ENCODE measurements at regions not wholly inside any gene's neighbourhood (a gene's known extent, or its start where the extent isn't known, plus 50 kb on each side); places are given as distances from the start of the nearest gene placed in this dataset.

DNA sequence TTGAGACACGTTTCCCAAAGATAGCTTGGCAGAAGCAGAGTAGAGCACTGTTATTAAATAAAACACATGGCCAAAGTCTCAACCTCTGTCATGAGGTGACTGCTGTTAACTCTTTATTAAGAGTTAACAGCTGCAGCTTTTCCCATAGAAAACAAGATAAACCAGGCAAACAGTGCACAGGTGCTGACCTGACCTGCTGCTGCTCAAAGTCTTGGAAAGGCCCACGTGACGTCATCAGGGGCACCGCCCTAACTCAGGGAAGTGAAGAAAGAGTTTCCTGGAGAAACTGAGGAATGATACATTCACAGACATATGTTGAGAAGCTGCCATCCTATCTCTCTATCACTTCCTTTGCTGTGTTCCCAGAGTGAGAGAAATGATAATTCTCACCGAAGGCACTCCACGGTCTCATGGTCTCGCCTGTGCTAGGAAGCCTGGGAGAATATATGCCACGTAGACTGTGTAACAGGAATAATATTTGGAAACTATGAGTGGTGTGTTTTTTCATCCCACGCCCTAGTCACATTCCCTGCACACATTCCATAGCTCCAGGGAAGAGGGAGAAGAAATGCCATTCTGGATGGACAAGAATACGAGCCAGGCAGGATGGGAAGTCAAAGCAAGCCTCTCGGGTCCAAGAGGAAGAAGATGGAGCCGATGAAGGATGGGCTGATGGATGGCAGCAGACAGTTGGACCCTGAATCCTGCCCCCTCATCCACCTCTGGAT is 146.2 kb upstream of the NFE2L3 start:
- H3K4me3 ChIP-seq (ENCODE audit: low read depth, poor library complexity, severe bottlenecking): no peak overlapping the region
- intact Hi-C loops (cut with DNase I; ENCODE audit: low total_unique reads): no loop called here
- no peak for DNase-seq (ENCODE audit: low spot score in 2 of 2)
- TF ChIP-seq, protein P1, sequence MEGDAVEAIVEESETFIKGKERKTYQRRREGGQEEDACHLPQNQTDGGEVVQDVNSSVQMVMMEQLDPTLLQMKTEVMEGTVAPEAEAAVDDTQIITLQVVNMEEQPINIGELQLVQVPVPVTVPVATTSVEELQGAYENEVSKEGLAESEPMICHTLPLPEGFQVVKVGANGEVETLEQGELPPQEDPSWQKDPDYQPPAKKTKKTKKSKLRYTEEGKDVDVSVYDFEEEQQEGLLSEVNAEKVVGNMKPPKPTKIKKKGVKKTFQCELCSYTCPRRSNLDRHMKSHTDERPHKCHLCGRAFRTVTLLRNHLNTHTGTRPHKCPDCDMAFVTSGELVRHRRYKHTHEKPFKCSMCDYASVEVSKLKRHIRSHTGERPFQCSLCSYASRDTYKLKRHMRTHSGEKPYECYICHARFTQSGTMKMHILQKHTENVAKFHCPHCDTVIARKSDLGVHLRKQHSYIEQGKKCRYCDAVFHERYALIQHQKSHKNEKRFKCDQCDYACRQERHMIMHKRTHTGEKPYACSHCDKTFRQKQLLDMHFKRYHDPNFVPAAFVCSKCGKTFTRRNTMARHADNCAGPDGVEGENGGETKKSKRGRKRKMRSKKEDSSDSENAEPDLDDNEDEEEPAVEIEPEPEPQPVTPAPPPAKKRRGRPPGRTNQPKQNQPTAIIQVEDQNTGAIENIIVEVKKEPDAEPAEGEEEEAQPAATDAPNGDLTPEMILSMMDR (IDR thresholded peaks at IDR 0.05): no peak
- WGBS, 2 donors: 55 to 57% methylated on average over 12 of the region's 12 CpGs

DNA sequence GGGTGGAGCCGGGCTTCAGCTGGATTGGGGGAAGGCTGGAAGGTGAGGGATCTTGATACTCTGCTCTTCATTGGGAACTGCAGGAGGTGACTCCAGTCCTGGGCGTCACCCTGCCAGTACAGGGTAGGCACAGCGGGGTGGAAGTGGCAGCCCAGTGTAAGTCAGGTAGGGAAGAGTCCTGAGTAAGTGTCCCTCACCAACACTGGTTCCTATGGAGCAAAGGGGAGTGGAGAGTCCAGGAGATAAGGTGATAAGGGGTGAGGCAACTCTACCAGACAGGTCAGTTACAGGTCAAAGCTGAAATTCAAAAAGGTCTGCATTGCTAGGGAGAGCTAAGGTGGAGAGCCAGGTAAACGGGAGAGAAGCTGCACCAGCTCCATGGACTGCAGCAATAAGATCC is 145.6 kb upstream of the NFE2L3 start:
- intact Hi-C loops (cut with DNase I; ENCODE audit: low total_unique reads): no loop called here
- WGBS, 2 donors: 84 to 91% methylated on average over 4 of the region's 4 CpGs
- no peak for DNase-seq (ENCODE audit: low spot score in 2 of 2)
- H3K4me3 ChIP-seq (ENCODE audit: low read depth, poor library complexity, severe bottlenecking): no peak overlapping the region
- TF ChIP-seq, protein P1 (IDR thresholded peaks at IDR 0.05): no peak
- TF ChIP-seq POLR2A (IDR thresholded peaks at IDR 0.05): no peak

DNA sequence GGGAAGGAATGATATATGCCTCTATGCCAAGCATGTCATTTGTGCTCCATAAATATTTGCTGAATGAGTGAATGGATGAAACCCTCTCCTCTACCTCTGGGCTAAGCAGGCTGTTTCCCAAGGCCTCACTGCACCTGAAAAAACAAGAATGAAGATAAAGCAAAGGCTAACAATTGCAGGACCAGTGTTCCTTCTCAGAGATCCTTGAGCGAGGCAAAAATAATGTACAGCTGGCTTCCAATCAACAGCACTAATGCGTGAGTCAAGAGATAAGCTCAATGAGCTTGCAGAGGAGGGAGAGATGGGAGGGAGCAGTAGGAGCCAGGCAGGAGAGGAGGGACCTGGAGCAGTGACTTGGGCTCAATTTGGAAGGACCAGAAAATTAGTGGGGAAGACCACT is 144.5 kb upstream of the NFE2L3 start:
- intact Hi-C loops (cut with DNase I; ENCODE audit: low total_unique reads): no loop called here
- H3K4me3 ChIP-seq (ENCODE audit: low read depth, poor library complexity, severe bottlenecking): no peak overlapping the region
- no peak for DNase-seq (ENCODE audit: low spot score in 2 of 2)
- 60 to 70% methylated on average over 2 of the region's 2 CpGs for WGBS, 2 donors
- TF ChIP-seq, protein P1 (IDR thresholded peaks at IDR 0.05): no peak
- TF ChIP-seq POLR2A (IDR thresholded peaks at IDR 0.05): no peak

DNA sequence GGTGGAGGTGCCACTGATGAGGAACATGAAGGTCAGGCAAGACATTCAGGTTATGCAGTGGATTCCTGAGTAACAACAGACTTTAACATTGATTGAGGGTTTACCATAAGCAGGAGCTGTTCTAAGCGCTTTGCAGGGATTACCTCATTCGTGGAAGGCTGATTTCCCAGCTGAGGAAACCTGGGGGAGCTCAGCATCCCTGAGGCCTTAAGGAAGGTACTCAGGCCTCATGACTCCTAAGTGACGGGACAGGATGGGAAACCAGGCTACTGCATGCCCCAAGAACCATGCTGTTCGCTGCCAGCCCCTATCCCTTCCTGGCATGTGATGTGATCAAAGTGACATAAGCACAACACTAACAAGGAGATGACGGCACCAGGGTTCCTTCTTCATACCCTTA is 143.6 kb upstream of the NFE2L3 start:
- no peak overlapping the region for H3K4me3 ChIP-seq (ENCODE audit: low read depth, poor library complexity, severe bottlenecking)
- WGBS, 2 donors: 79 to 84% methylated on average over 5 of the region's 5 CpGs
- TF ChIP-seq, protein P1 (IDR thresholded peaks at IDR 0.05): no peak
- TF ChIP-seq POLR2A (IDR thresholded peaks at IDR 0.05): no peak
- intact Hi-C loops (cut with DNase I; ENCODE audit: low total_unique reads): no loop called here
- no peak for DNase-seq (ENCODE audit: low spot score in 2 of 2)

DNA sequence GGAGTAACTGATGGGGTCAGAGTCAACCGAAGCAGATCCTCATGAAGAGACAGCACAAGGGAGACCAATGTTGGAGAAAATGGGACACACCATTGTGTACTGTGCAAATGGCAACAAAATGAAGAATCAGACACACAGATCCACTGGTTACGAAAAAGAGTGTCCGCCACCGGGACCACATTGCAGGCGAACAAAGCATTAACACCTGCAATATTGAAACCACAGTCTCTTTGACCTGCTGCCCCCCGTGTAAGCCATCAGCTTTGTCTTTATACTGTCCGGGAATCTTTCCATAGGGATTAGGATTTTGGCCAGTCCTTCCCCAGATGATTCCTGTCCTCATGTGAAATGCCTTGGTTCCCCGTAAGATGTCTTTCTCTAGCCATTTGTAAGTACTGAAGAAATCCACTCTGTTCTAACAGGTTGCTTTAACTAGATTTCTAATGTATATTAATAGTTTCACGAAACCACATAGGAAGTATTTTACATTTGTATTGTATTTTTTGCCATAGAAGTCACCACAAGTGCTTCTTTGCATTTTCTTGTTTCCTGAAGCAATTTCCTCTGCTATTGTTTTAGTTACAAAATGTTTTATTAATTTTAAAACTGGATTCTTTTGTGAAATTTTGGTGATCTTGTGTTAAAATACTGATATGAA is 140.8 kb upstream of the NFE2L3 start:
- intact Hi-C loops (cut with DNase I; ENCODE audit: low total_unique reads): no loop called here
- 86 to 88% methylated on average over 9 of the region's 9 CpGs for WGBS, 2 donors
- DNase-seq (ENCODE audit: low spot score in 2 of 2): no peak
- TF ChIP-seq, protein P1 (IDR thresholded peaks at IDR 0.05): no peak
- TF ChIP-seq POLR2A (IDR thresholded peaks at IDR 0.05): no peak
- H3K4me3 ChIP-seq (ENCODE audit: low read depth, poor library complexity, severe bottlenecking): no peak overlapping the region
